ENCODE measurements at regions not wholly inside any gene's neighbourhood (a gene's known extent, or its start where the extent isn't known, plus 50 kb on each side); places are given as distances from the start of the nearest gene placed in this dataset.

DNA sequence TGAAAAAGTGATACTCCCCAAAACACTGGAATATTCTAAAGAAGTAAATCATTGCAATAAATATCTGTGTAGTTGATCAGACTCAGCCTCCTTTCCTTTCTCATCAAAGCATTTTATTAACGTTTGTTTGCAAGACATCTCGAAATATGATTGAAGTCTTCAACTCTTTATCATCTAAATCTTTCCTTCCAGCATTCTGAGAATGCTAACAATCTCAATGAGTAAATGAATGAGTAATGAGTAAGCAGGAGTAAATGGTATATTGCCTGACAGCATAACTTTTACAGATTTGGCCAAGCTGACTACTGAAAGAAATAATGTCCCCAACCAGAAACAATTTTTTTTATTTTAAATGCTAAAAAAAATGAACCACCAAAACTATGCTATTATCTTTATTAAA is 157.1 kb downstream of the SLCO4C1 start:
- Mint-ChIP-seq H3K4me3 (ENCODE audit: unreplicated experiment) (peak overlapping the region; percentile 65), H3K27me3 (ENCODE audit: insufficient read depth, unreplicated experiment) (no peaks in the 10 kb centered on the region), H3K9me3 (ENCODE audit: unreplicated experiment) (peaks cover 11% of the 10 kb centered on the region), H3K36me3 (ENCODE audit: insufficient read depth, unreplicated experiment) (peaks cover 8% of the 10 kb centered on the region), H3K27ac (ENCODE audit: unreplicated experiment) (peak overlapping the region; percentile 94), H3K4me1 (ENCODE audit: low read depth, unreplicated experiment) (peaks cover 14% of the 10 kb centered on the region)
- intact Hi-C loops (cut with micrococcal nuclease; ENCODE audit: unreplicated experiment) = loop anchor here (5.0 kb wide), 3 partner anchors 83 to 197 kb away; no protein-coding TSS in a partner anchor
- no TSS peak for BruUV-seq (replicated peaks)
- H3K4me3 ChIP-seq (ENCODE audit: low read depth, low read length) = no peak overlapping the region
- DNase-seq = peak in 1 of 2 experiments; percentile 8
- H3K4me1 ChIP-seq = peaks cover 28% of the 10 kb centered on the region
- no peaks in the 10 kb centered on the region for H3K27me3 ChIP-seq (replicated peaks; ENCODE audit: control insufficient read depth, insufficient read depth, low read length)
- H3K36me3 ChIP-seq (ENCODE audit: control insufficient read depth, insufficient read depth, low read length) = no peaks in the 10 kb centered on the region
- ChIA-PET CTCF (interaction anchor here (1.3 kb wide), 1 partner anchor 84 kb away, joined by 4 read pairs; no protein-coding TSS in a partner anchor), POLR2A (interaction anchor here (1.0 kb wide), 1 partner anchor 144 kb away, joined by 4 read pairs; no protein-coding TSS in a partner anchor)
- no peak for TF ChIP-seq CTCF (IDR thresholded peaks at IDR 0.05; ENCODE audit: insufficient read depth in 1 of 2, low read depth in 1 of 2, low read length in 1 of 2, severe bottlenecking in 1 of 2, unreplicated experiment in 1 of 2)
- H3K9me3 ChIP-seq = no peaks in the 10 kb centered on the region

- peaks cover 11% of the 10 kb centered on the region for H3K9me3 Mint-ChIP-seq (ENCODE audit: unreplicated experiment)
- ChIA-PET CTCF (interaction anchor here (1.3 kb wide), 1 partner anchor 85 kb away, joined by 4 read pairs; no protein-coding TSS in a partner anchor), POLR2A (interaction anchor here (0.6 to 1.0 kb wide), 3 partner anchors 85 to 662 kb away, joined by 4 to 8 read pairs (median 6); no protein-coding TSS in a partner anchor)
- peaks cover 8% of the 10 kb centered on the region for H3K36me3 Mint-ChIP-seq (ENCODE audit: insufficient read depth, unreplicated experiment)
- no TSS peak for BruUV-seq (replicated peaks)
- peaks cover 14% of the 10 kb centered on the region for H3K4me1 Mint-ChIP-seq (ENCODE audit: low read depth, unreplicated experiment)
- Histone ChIP-seq H3K4me3 (ENCODE audit: low read depth, low read length) (no peak overlapping the region), H3K4me1 (peaks cover 28% of the 10 kb centered on the region), H3K27me3 (replicated peaks; ENCODE audit: control insufficient read depth, insufficient read depth, low read length) (no peaks in the 10 kb centered on the region), H3K9me3 (no peaks in the 10 kb centered on the region), H3K36me3 (ENCODE audit: control insufficient read depth, insufficient read depth, low read length) (no peaks in the 10 kb centered on the region)
- no peak for TF ChIP-seq CTCF (IDR thresholded peaks at IDR 0.05; ENCODE audit: insufficient read depth in 1 of 2, low read depth in 1 of 2, low read length in 1 of 2, severe bottlenecking in 1 of 2, unreplicated experiment in 1 of 2)
- peak overlapping the region; percentile 65 for H3K4me3 Mint-ChIP-seq (ENCODE audit: unreplicated experiment)
- H3K27me3 Mint-ChIP-seq (ENCODE audit: insufficient read depth, unreplicated experiment) = no peaks in the 10 kb centered on the region
- DNase-seq = peak; percentile 85 to 93
- peak overlapping the region; percentile 94 for H3K27ac Mint-ChIP-seq (ENCODE audit: unreplicated experiment)
- intact Hi-C loops (cut with micrococcal nuclease; ENCODE audit: unreplicated experiment) = loop anchor here (5.0 kb wide), 3 partner anchors 84 to 196 kb away; no protein-coding TSS in a partner anchor
Observed at GRCh38 chr5:102138243-102138653, 157.8 kb downstream of the SLCO4C1 start.

GRCh38 chr5:102130890-102131289 is 165.2 kb downstream of the SLCO4C1 start:
- ChIA-PET POLR2A (no interaction called here), CTCF (no interaction called here)
- no peaks in the 10 kb centered on the region for H3K36me3 ChIP-seq (ENCODE audit: control insufficient read depth, insufficient read depth, low read length)
- DNase-seq = no peak
- H3K4me1 ChIP-seq = no peaks in the 10 kb centered on the region
- no peaks in the 10 kb centered on the region for H3K9me3 ChIP-seq
- intact Hi-C loops (cut with micrococcal nuclease; ENCODE audit: unreplicated experiment) = no loop called here
- Mint-ChIP-seq H3K27ac (ENCODE audit: unreplicated experiment) (no peak overlapping the region), H3K9me3 (ENCODE audit: unreplicated experiment) (no peaks in the 10 kb centered on the region), H3K4me1 (ENCODE audit: low read depth, unreplicated experiment) (no peaks in the 10 kb centered on the region), H3K36me3 (ENCODE audit: insufficient read depth, unreplicated experiment) (no peaks in the 10 kb centered on the region), H3K4me3 (ENCODE audit: unreplicated experiment) (no peak overlapping the region), H3K27me3 (ENCODE audit: insufficient read depth, unreplicated experiment) (no peaks in the 10 kb centered on the region)
- no peak for TF ChIP-seq CTCF (IDR thresholded peaks at IDR 0.05; ENCODE audit: insufficient read depth in 1 of 2, low read depth in 1 of 2, low read length in 1 of 2, severe bottlenecking in 1 of 2, unreplicated experiment in 1 of 2)
- H3K4me3 ChIP-seq (ENCODE audit: low read depth, low read length) = no peak overlapping the region
- H3K27me3 ChIP-seq (replicated peaks; ENCODE audit: control insufficient read depth, insufficient read depth, low read length) = no peaks in the 10 kb centered on the region
- BruUV-seq (replicated peaks) = no TSS peak
